NCI-H82 treated with DMSO at 0.1 percent for 48 hours (cell line): ENCODE measurements at regions not wholly inside any gene's neighbourhood (a gene's known extent, or its start where the extent isn't known, plus 50 kb on each side); places are given as distances from the start of the nearest gene placed in this dataset.
"Not testable (repeated sequence)": the region's sequence is repeated elsewhere in the genome, so short reads cannot be mapped to it uniquely, and the experiment has no call there.

ENCODE experiments used
- DNase-seq: peaks from one replicate; lab custom pipeline; 2025; ENCODE audit not compliant: unreplicated experiment; lab: John Stamatoyannopoulos, UW

DNA sequence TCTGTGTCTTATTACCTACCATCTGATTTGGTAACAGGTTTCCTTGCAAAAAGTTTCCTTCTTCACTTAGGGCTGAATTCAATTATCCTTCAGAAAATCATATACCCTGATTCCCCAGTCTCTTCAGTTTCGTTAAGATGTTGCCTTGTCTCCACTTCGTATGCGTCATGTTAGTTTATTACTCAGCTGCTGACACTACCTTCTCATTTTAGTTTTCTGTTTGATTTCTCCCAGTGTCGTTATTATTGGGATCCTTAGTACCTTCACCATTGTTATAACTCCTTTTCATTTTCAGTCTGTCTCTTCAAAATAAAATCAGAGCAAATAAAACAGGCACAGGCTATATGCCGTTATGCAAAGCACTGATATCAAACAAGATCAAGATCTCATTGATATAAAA, 87.5 kb upstream of the RBPJ start:
- no peak for DNase-seq

GRCh38 chr4:26235500-26235899, 85.3 kb upstream of the RBPJ start:
- peak; percentile 19 for DNase-seq

- DNase-seq: no peak
These were observed 82.9 kb upstream of the RBPJ start for GRCh38 chr4:26237916-26238315.

GRCh38 chr4:26238426-26238777, 82.4 kb upstream of the RBPJ start:
- no peak for DNase-seq

DNA sequence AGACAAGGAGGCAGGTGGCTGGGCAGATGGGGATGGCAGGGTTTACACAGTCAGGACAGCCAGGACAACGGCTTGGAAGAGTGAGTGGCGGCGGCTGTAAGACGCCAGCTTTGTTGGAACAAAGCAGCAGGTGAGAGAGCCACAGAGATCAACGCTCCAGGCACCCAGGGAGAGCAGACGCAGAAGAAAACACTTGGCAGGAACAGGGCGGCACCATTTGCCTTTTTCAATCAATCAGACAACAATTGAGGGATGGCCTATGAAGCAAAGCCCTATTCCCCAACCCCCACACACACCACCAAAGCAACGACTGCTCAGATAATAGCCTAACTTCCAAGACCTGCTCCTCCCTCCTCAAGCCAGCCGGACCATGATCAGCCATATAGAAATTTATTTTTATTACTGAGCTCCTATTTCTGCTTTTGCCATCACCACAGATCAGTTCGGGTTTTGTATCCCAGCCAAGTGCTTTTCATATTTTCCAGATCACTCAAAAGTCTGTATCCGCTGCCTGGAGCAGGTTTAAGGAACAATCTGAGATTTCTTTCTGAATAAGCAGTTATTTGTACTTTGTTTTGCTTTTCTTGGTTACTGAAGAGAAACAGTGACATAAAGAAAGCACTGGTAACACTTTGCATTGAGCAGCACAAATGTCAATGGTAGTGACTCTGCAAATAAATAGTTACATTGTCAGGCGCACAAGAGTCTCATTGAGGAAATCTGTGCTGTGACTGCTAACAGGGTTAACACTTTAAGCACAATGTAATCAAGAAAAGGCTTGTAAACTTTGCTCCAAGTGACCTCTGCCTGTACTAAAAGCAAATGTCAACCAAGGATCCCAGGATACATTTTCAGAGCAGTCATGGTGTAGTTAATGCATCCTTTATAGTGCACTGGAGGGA, 81.8 kb upstream of the RBPJ start:
- peak; percentile 73 for DNase-seq

GRCh38 chr4:26239801-26240200, 81.0 kb upstream of the RBPJ start:
- DNase-seq: no peak

DNA sequence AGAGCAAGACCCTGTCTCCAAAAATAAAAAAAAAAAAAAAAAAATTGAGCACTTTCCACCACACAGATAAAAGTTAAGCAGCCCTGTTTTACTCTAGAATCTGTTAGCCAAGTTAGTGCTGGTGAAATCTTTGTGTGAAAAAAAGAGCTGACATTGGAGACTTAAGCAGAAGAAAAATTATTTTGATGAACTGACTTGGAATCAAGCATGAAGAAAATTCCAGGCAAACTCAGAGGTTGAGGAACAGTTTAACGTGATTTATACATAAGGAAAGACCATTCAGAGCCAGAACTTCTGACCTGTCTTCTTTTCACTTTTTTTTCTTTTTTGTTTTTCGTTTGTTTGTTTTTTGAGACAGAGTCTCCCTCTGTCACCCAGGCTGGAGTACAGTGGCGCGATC, 79.6 kb upstream of the RBPJ start:
- DNase-seq: no peak

- no peak for DNase-seq
These were observed 78.4 kb upstream of the RBPJ start for GRCh38 chr4:26242451-26242850.

DNA sequence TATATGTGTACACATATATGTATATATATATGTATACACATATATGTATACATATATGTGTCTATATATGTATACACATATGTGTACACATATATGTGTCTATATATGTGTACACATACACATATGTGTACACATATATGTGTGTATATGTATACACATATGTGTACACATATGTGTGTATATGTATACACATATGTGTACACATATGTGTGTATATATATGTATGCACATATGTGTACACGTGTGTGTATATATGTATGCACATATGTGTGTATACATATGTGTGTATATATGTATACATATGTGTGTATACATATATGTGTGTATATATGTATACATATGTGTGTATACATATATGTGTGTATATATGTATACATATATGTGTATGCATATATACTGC, 76.7 kb upstream of the RBPJ start:
- DNase-seq: not testable (repeated sequence)

DNA sequence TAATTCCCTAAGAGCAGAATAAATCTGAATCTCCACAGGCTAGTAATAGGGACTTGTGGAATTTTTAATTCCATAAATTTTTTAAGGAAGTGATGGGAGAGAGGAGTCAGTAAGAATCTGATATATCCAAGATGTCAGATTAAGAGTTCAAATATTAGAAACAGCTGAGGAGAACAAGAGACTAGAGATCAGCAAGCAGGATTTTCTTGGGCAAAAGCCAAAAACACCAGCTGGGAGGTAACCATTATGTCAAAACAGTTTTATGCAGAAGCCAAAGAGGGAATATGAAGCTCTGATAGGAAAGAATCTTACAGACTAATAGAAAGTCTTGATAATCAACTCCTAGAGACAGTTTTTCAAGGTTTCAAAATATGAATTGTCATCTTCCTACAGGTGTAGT, 72.2 kb upstream of the RBPJ start:
- DNase-seq: peak; percentile 34

- DNase-seq: no peak
These were observed 68.3 kb upstream of the RBPJ start for GRCh38 chr4:26252349-26253025.

- no peak for DNase-seq
These were observed 66.8 kb upstream of the RBPJ start for GRCh38 chr4:26253968-26254367.

DNA sequence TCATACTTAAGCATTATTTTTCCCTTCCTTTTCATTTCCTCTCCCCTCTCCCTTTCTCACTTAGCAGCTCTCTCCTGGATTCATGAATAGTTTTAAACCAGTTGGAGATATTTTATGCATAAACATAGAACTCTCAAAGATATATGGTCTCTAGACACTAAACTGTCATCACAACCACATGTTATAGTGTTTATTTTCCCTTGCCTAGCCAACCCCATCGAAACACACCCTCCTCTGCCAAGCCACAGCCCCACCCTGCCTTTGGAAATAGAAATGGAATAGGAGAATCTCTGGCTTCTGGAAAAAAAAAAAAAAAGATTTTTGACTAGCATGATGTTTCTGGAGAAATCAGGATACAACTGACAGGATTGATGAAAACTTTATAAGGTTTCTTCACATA, 64.8 kb upstream of the RBPJ start:
- no peak for DNase-seq

GRCh38 chr4:26257444-26257843, 63.4 kb upstream of the RBPJ start:
- DNase-seq: not testable (repeated sequence)

DNA sequence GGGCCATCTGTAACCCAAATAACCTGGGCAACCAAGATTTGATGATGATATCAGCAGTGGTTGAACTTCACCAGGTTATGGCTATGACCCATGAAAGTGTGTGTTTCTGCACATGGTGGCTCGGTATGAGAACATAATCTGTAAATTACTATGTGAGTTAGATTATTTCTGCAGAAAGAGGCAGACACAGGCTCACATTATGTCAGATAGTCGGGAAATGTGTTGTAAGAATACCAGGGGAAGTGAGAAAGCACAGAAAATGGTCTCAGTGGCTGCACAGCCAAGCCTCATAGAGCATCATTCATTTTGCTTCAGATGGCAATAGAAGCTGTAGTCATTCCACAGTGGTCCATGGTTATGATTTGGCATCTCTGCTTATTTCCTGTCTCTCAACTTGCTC, 63.0 kb upstream of the RBPJ start:
- no peak for DNase-seq

GRCh38 chr4:26260571-26260970, 60.2 kb upstream of the RBPJ start:
- no peak for DNase-seq

GRCh38 chr4:26261405-26261804, 59.4 kb upstream of the RBPJ start:
- DNase-seq: no peak

DNA sequence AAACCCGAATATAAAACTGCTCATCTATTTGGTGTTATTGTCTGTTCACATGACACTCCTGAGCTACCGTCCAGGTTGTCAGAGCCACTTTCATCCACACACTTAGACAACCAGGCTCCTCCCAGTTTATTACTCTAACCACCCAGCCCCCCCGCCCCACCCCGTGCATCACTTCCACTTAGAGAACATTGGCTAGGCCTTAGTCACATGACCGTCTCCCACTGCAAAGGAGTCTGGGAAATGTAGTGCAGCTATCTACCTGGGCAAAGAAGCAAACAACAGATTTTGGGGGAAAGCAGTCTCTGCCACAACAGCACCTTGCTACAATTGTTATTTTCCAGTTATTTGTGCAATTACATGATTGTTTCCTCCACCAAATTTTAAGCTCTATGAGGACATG, 57.6 kb upstream of the RBPJ start:
- DNase-seq: peak; percentile 26

GRCh38 chr4:26264109-26264508, 56.7 kb upstream of the RBPJ start:
- no peak for DNase-seq

- no peak for DNase-seq
These were observed 53.7 kb upstream of the RBPJ start for GRCh38 chr4:26267087-26267486.

DNA sequence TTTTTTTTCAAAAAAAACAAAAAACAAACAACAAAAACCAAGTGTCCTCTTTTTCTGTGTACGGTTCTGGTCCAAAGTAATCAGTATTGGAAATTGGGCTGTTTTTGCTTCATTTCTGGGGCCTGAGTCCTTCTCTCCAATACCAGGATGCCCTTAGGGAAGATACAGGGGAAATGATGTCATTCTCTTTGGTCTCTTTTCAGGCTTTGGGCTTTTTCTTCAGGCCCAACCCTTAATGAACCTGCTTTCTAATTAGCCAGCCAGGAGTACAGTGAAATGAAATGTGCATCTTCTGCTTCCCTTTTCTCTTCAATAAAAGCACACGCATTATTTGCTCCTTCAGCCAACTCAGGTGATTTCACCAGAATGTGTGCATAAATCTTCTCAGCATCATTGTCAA, 52.6 kb upstream of the RBPJ start:
- no peak for DNase-seq

DNA sequence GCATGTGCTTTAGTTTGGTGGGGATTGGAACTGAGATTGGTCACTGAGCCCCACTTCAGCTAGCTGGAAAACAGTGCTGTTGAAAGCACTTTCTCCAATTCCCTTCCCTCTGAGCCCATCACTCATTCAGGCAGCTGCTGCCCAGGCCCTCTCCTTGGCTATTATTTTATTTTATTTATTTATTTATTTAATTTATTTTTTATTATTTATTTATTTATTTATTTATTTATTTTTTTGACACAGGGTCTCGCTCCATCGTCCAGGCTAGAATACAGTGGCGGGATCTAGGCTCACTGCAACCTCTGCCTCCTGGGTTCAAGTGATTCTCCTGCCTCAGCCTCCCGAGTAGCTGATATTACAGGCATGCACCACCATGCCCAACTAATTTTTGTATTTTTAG, 51.8 kb upstream of the RBPJ start:
- no peak for DNase-seq
